ENCODE measurements at regions not wholly inside any gene's neighbourhood (a gene's known extent, or its start where the extent isn't known, plus 50 kb on each side); places are given as distances from the start of the nearest gene placed in this dataset.

DNA sequence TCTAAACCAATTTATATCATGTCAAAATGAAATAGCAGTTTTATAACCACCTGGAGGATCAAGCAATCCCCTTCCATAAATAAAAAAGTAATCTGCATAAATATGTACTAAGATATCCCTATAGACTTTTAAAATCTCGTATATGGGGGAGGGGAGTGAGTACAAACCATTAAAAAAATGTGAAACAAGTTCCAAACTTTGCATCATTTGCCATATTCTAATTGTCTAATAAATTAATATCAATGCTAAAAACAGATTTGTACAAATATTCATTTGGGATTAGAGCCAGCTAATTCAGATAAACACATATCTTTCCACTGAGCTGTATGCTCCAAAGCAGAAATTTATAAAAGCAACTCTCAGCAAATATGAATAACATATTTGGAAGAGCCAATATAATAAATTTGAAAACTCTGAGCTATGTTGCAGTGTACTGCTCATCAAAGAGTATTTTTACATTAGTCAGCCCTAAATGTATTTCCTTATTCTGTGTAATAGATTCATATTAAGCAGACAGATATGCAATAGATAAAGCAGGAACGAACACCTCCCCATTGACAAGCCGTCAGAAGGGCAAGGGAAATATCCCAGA is 970.2 kb downstream of the EFNB2 start:
- TF ChIP-seq, protein P1, sequence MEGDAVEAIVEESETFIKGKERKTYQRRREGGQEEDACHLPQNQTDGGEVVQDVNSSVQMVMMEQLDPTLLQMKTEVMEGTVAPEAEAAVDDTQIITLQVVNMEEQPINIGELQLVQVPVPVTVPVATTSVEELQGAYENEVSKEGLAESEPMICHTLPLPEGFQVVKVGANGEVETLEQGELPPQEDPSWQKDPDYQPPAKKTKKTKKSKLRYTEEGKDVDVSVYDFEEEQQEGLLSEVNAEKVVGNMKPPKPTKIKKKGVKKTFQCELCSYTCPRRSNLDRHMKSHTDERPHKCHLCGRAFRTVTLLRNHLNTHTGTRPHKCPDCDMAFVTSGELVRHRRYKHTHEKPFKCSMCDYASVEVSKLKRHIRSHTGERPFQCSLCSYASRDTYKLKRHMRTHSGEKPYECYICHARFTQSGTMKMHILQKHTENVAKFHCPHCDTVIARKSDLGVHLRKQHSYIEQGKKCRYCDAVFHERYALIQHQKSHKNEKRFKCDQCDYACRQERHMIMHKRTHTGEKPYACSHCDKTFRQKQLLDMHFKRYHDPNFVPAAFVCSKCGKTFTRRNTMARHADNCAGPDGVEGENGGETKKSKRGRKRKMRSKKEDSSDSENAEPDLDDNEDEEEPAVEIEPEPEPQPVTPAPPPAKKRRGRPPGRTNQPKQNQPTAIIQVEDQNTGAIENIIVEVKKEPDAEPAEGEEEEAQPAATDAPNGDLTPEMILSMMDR (IDR thresholded peaks at IDR 0.05) = no peak
- no peak for TF ChIP-seq POLR2A (IDR thresholded peaks at IDR 0.05)

Data from lower leg skin (tissue), 3 donors.